ENCODE measurements at regions not wholly inside any gene's neighbourhood (a gene's known extent, or its start where the extent isn't known, plus 50 kb on each side); places are given as distances from the start of the nearest gene placed in this dataset.

DNA sequence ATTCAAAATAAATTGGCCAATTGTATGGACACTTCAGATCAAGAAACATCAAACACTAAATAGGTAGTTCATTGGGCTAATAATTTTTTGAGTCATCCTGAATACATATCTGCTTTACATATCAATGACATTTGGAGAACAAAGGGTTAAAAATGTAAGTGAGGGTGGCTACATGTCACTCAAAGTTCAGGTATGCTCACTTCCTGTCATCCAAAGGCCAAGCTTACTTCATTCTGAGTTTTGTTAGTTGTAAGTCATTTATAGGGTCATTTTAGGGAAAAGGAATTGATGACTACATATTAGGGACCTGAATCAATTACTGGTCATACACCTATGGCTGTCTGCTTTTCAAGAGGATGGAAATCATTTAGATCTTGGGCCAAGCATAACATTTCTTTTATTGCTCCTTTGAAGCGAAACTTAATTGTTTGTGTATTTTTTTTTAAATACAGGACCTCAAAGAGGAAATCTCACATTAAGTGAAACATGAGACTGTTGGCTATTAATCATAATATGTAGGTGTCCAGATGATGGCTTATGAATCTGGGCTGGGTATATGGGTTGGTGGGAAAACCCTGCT lies 119.2 kb upstream of the LEF1 start:
- no peak overlapping the region for H3K27ac ChIP-seq (ENCODE audit: low read depth, low read length)
- H3K36me3 ChIP-seq (ENCODE audit: insufficient read depth, low read length) = no peaks in the 10 kb centered on the region
- H3K4me1 ChIP-seq (ENCODE audit: control insufficient read depth, insufficient read depth, low read length, unreplicated experiment) = no peaks in the 10 kb centered on the region
- 0 out of 2 replicates have a peak, but pooled peaks cover 6% of the 10 kb centered on the region for H3K27me3 ChIP-seq (ENCODE audit: insufficient read depth, low read length)
- H2AFZ ChIP-seq (ENCODE audit: low read length, unreplicated experiment) = no peak overlapping the region
- no peaks in the 10 kb centered on the region for H3K79me2 ChIP-seq (ENCODE audit: control insufficient read depth, insufficient read depth, low read length, unreplicated experiment)
- no peak overlapping the region for H3K4me3 ChIP-seq (ENCODE audit: low read depth, low read length)

- no peaks in the 10 kb centered on the region for H3K27me3 ChIP-seq (ENCODE audit: insufficient read depth, low read length)
- no peaks in the 10 kb centered on the region for H3K4me1 ChIP-seq (ENCODE audit: control insufficient read depth, insufficient read depth, low read length, unreplicated experiment)
- H3K4me3 ChIP-seq (ENCODE audit: low read depth, low read length) = no peak overlapping the region
Observed at GRCh38 chr4:108280072-108280471, 111.3 kb upstream of the LEF1 start.

GRCh38 chr4:108276690-108277089 lies 108.0 kb upstream of the LEF1 start:
- H3K4me3 ChIP-seq (ENCODE audit: low read depth, low read length) = no peak overlapping the region
- H2AFZ ChIP-seq (ENCODE audit: low read length, unreplicated experiment) = no peak overlapping the region
- no peaks in the 10 kb centered on the region for H3K4me1 ChIP-seq (ENCODE audit: control insufficient read depth, insufficient read depth, low read length, unreplicated experiment)
- no peaks in the 10 kb centered on the region for H3K79me2 ChIP-seq (ENCODE audit: control insufficient read depth, insufficient read depth, low read length, unreplicated experiment)
- H3K27me3 ChIP-seq (ENCODE audit: insufficient read depth, low read length) = no peaks in the 10 kb centered on the region
- H3K27ac ChIP-seq (ENCODE audit: low read depth, low read length) = no peak overlapping the region
- H3K36me3 ChIP-seq (ENCODE audit: insufficient read depth, low read length) = no peaks in the 10 kb centered on the region

More at GRCh38 chr4:108280072-108280471, 111.3 kb upstream of the LEF1 start:
- Histone ChIP-seq H3K27ac (ENCODE audit: low read depth, low read length) (no peak overlapping the region), H3K79me2 (ENCODE audit: control insufficient read depth, insufficient read depth, low read length, unreplicated experiment) (no peaks in the 10 kb centered on the region), H2AFZ (ENCODE audit: low read length, unreplicated experiment) (no peak overlapping the region), H3K36me3 (ENCODE audit: insufficient read depth, low read length) (no peaks in the 10 kb centered on the region)

DNA sequence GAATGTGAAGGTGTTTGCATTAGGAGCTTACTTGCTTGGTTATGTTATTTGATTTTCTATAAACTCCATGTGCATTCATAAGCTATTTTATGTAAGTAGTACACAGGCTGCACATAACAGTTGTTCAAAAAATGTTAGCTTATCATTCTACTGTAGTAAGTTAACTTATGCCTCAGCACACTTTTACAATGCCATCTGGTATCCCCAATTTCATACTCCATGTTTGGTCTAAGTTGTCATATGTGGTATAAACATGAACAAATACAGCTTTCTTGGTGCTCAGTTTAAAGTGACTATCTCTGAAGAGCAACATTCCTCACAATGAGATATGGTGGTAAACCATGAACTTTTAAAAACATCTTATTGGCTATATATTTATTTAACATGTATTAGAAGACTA lies 104.3 kb upstream of the LEF1 start:
- no peak overlapping the region for H3K4me3 ChIP-seq (ENCODE audit: low read depth, low read length)
- no peak overlapping the region for H3K27ac ChIP-seq (ENCODE audit: low read depth, low read length)
- no peaks in the 10 kb centered on the region for H3K79me2 ChIP-seq (ENCODE audit: control insufficient read depth, insufficient read depth, low read length, unreplicated experiment)
- no peaks in the 10 kb centered on the region for H3K36me3 ChIP-seq (ENCODE audit: insufficient read depth, low read length)
- H3K27me3 ChIP-seq (ENCODE audit: insufficient read depth, low read length) = no peaks in the 10 kb centered on the region
- no peaks in the 10 kb centered on the region for H3K4me1 ChIP-seq (ENCODE audit: control insufficient read depth, insufficient read depth, low read length, unreplicated experiment)
- no peak overlapping the region for H2AFZ ChIP-seq (ENCODE audit: low read length, unreplicated experiment)

GRCh38 chr4:108272561-108272960 lies 103.8 kb upstream of the LEF1 start:
- H3K4me3 ChIP-seq (ENCODE audit: low read depth, low read length) = no peak overlapping the region
- no peaks in the 10 kb centered on the region for H3K27me3 ChIP-seq (ENCODE audit: insufficient read depth, low read length)
- H3K27ac ChIP-seq (ENCODE audit: low read depth, low read length) = no peak overlapping the region

DNA sequence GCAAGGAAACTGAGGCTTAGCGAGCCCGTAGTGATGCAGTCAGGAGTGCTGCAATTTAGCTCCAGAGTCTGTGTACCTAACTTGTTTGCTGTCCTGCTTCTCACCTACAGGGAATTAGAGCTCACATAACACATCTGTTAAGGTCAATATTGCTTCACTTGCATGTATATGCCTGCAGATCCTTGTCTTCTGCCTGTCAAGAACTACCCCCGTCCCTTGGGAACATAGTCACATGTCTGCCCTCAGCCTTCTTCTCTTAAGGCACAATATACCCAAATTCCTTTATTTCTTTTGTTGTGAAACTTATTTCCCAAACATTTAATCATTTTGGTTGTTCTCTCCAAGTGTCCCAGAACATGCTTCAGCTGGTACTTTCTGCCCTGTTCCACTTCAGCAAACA lies 103.3 kb upstream of the LEF1 start:
- H3K4me1 ChIP-seq (ENCODE audit: control insufficient read depth, insufficient read depth, low read length, unreplicated experiment) = no peaks in the 10 kb centered on the region
- H3K27me3 ChIP-seq (ENCODE audit: insufficient read depth, low read length) = no peaks in the 10 kb centered on the region
- H2AFZ ChIP-seq (ENCODE audit: low read length, unreplicated experiment) = no peak overlapping the region
- no peak overlapping the region for H3K27ac ChIP-seq (ENCODE audit: low read depth, low read length)
- no peaks in the 10 kb centered on the region for H3K36me3 ChIP-seq (ENCODE audit: insufficient read depth, low read length)
- H3K4me3 ChIP-seq (ENCODE audit: low read depth, low read length) = no peak overlapping the region
- no peaks in the 10 kb centered on the region for H3K79me2 ChIP-seq (ENCODE audit: control insufficient read depth, insufficient read depth, low read length, unreplicated experiment)

More at GRCh38 chr4:108272561-108272960, 103.8 kb upstream of the LEF1 start:
- Histone ChIP-seq H3K36me3 (ENCODE audit: insufficient read depth, low read length) (no peaks in the 10 kb centered on the region), H2AFZ (ENCODE audit: low read length, unreplicated experiment) (no peak overlapping the region), H3K79me2 (ENCODE audit: control insufficient read depth, insufficient read depth, low read length, unreplicated experiment) (no peaks in the 10 kb centered on the region), H3K4me1 (ENCODE audit: control insufficient read depth, insufficient read depth, low read length, unreplicated experiment) (no peaks in the 10 kb centered on the region)

DNA sequence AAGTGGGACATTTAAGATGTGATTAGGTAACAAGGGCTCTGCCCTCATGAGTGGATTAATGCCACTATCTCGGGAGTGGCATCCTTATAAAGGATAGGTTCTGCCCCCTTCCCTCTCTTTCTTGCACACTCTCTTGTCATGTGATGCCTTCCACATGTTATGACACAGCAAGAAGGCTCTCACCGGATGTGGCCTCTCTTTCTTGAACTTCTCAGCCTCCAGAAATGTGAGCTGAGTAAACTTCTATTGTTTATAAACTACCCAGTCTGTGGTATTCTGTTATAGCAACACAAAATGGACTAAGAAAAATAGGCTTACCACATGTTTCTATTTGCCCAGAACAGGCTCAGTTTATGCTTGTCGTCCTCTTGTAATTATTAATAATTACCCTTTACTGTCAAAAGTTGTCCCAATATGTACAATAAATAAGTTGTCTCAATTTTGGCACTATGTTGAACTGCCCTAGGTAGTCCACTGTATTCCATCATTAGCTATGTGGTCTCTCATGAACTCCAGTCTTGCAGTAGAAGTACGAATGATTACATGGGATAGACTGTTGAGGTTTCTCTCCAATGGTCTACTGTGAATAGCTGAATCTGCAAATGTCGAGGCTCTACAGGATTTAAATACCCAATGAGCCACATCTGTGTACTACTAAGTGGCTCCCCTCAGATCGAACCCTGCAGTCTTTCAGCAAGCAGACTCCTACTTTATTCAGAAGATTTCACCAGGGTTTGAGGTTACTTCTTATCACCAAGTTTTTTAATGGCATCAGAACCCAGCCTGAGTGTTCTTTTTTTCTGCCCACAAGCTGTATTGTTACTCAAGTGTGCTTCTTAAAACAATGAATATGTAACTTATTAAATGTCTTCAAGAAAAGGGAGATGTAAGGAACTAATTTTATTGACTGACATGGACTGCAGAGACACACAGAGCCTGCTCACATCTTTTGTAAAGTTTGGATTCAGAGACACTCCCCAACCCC lies 102.0 kb upstream of the LEF1 start:
- Histone ChIP-seq H3K27me3 (ENCODE audit: insufficient read depth, low read length) (no peaks in the 10 kb centered on the region), H2AFZ (ENCODE audit: low read length, unreplicated experiment) (no peak overlapping the region), H3K36me3 (ENCODE audit: insufficient read depth, low read length) (no peaks in the 10 kb centered on the region), H3K4me3 (ENCODE audit: low read depth, low read length) (no peak overlapping the region), H3K27ac (ENCODE audit: low read depth, low read length) (no peak overlapping the region), H3K79me2 (ENCODE audit: control insufficient read depth, insufficient read depth, low read length, unreplicated experiment) (no peaks in the 10 kb centered on the region), H3K4me1 (ENCODE audit: control insufficient read depth, insufficient read depth, low read length, unreplicated experiment) (no peaks in the 10 kb centered on the region)

- no peaks in the 10 kb centered on the region for H3K4me1 ChIP-seq (ENCODE audit: control insufficient read depth, insufficient read depth, low read length, unreplicated experiment)
- H3K4me3 ChIP-seq (ENCODE audit: low read depth, low read length) = no peak overlapping the region
- no peak overlapping the region for H3K27ac ChIP-seq (ENCODE audit: low read depth, low read length)
- no peaks in the 10 kb centered on the region for H3K36me3 ChIP-seq (ENCODE audit: insufficient read depth, low read length)
- H3K27me3 ChIP-seq (ENCODE audit: insufficient read depth, low read length) = no peaks in the 10 kb centered on the region
- H2AFZ ChIP-seq (ENCODE audit: low read length, unreplicated experiment) = no peak overlapping the region
- no peaks in the 10 kb centered on the region for H3K79me2 ChIP-seq (ENCODE audit: control insufficient read depth, insufficient read depth, low read length, unreplicated experiment)
Observed at GRCh38 chr4:108264693-108265092, 96.0 kb upstream of the LEF1 start.

GRCh38 chr4:108263057-108263456 lies 94.3 kb upstream of the LEF1 start:
- no peak overlapping the region for H2AFZ ChIP-seq (ENCODE audit: low read length, unreplicated experiment)
- H3K36me3 ChIP-seq (ENCODE audit: insufficient read depth, low read length) = no peaks in the 10 kb centered on the region
- H3K4me1 ChIP-seq (ENCODE audit: control insufficient read depth, insufficient read depth, low read length, unreplicated experiment) = no peaks in the 10 kb centered on the region
- no peaks in the 10 kb centered on the region for H3K79me2 ChIP-seq (ENCODE audit: control insufficient read depth, insufficient read depth, low read length, unreplicated experiment)
- H3K27me3 ChIP-seq (ENCODE audit: insufficient read depth, low read length) = no peaks in the 10 kb centered on the region
- no peak overlapping the region for H3K27ac ChIP-seq (ENCODE audit: low read depth, low read length)
- no peak overlapping the region for H3K4me3 ChIP-seq (ENCODE audit: low read depth, low read length)

GRCh38 chr4:108261026-108261425 lies 92.3 kb upstream of the LEF1 start:
- H3K27ac ChIP-seq (ENCODE audit: low read depth, low read length) = no peak overlapping the region
- H3K36me3 ChIP-seq (ENCODE audit: insufficient read depth, low read length) = no peaks in the 10 kb centered on the region
- H3K27me3 ChIP-seq (ENCODE audit: insufficient read depth, low read length) = no peaks in the 10 kb centered on the region
- H3K4me1 ChIP-seq (ENCODE audit: control insufficient read depth, insufficient read depth, low read length, unreplicated experiment) = no peaks in the 10 kb centered on the region
- H2AFZ ChIP-seq (ENCODE audit: low read length, unreplicated experiment) = no peak overlapping the region
- no peak overlapping the region for H3K4me3 ChIP-seq (ENCODE audit: low read depth, low read length)
- H3K79me2 ChIP-seq (ENCODE audit: control insufficient read depth, insufficient read depth, low read length, unreplicated experiment) = no peaks in the 10 kb centered on the region

- no peaks in the 10 kb centered on the region for H3K79me2 ChIP-seq (ENCODE audit: control insufficient read depth, insufficient read depth, low read length, unreplicated experiment)
- no peak overlapping the region for H3K4me3 ChIP-seq (ENCODE audit: low read depth, low read length)
- no peak overlapping the region for H2AFZ ChIP-seq (ENCODE audit: low read length, unreplicated experiment)
- no peak overlapping the region for H3K27ac ChIP-seq (ENCODE audit: low read depth, low read length)
- H3K4me1 ChIP-seq (ENCODE audit: control insufficient read depth, insufficient read depth, low read length, unreplicated experiment) = no peaks in the 10 kb centered on the region
- H3K27me3 ChIP-seq (ENCODE audit: insufficient read depth, low read length) = no peaks in the 10 kb centered on the region
- H3K36me3 ChIP-seq (ENCODE audit: insufficient read depth, low read length) = no peaks in the 10 kb centered on the region
Observed at GRCh38 chr4:108256538-108256937, 87.8 kb upstream of the LEF1 start.

All from ACC112 (cell line).